Lower leg skin (tissue), 4 donors: ENCODE measurements at regions not wholly inside any gene's neighbourhood (a gene's known extent, or its start where the extent isn't known, plus 50 kb on each side); places are given as distances from the start of the nearest gene placed in this dataset.

Experiments used
- DNase-seq, 2 donors: peaks; one replicate each; pipeline ENCODE4 v3.0.0-alpha.2; 2019; ENCODE audit warnings: low spot score in 2 of 2
- H3K4me3 ChIP-seq: fragments of 200-600 bp; sonication (generic); 2 replicates; pipeline ENCODE4 v1.5.1; 2017; ENCODE audit warnings: mild to moderate bottlenecking, low read depth; ENCODE audit not compliant: poor library complexity, severe bottlenecking
- CTCF ChIP-seq, 3 donors: fragments of 450-650 bp; IDR thresholded peaks; one replicate each; pipeline ENCODE4 v1.5.1; 2016; ENCODE audit warnings: antibody characterized with exemption in 3 of 3, mild to moderate bottlenecking in 3 of 3, moderate library complexity in 2 of 3
- POLR2A ChIP-seq, 2 donors: fragments of 450-650 bp; IDR thresholded peaks; one replicate each; pipeline ENCODE4 v1.6.1; 2016 to 2017; ENCODE audit warnings: antibody characterized with exemption in 2 of 2, mild to moderate bottlenecking in 1 of 2, moderate library complexity in 1 of 2
- WGBS, 2 donors: methylation state at CpG; one replicate each; pipeline ENCODE4 v1.1.5; 2018; 5-methylcytosine and 5-hydroxymethylcytosine counted together
- intact Hi-C: fragments of 100-400 bp; cut with DNase I; formaldehyde crosslinking; loops from one replicate; pipeline ENCODE4 v1.15.0; 2023; ENCODE audit warnings: low total_unique reads

DNA sequence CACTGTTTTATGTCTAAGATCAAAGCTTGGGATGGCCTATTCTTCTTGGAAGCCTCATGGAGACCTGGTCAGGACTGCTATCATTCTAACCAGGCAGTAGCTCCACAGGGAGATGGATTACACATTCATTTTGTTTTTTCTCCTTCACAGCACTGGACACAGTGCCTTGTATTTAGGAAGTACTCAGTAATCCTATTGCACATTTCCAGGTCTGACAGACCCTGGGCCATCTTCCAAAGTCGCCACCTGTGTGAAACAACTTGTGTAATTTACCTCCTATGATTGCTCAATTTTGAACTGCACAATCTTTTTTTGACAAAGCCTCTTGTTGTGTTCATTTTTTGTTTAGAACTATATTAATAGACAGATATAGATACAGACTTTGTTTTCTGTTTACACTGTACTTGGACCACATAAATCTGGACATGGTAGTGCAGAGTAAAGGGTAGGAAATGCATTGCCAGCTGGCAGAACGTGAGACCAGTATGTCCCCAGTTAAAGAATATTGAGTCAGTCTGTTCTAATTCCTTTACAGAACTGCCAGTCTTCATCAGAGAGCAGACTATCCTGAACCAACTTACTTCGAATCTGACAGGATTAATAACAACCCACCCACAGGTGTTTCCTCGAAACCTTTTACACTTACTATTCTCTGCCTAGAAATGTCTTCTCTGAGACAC, 277.8 kb upstream of the CYRIA start:
- no peak for DNase-seq
- TF ChIP-seq POLR2A (IDR thresholded peaks at IDR 0.05) (no peak), CTCF (IDR thresholded peaks at IDR 0.05) (no peak)

GRCh38 chr2:16940214-16940613, 274.6 kb upstream of the CYRIA start:
- 83 to 100% methylated on average over 1 of the region's 1 CpG for WGBS, 2 donors
- intact Hi-C loops = no loop called here
- no peak for DNase-seq
- H3K4me3 ChIP-seq = no peak overlapping the region
- no peak for TF ChIP-seq POLR2A (IDR thresholded peaks at IDR 0.05)
- no peak for TF ChIP-seq CTCF (IDR thresholded peaks at IDR 0.05)

More for the DNA sequence above, 277.8 kb upstream of the CYRIA start:
- no peak overlapping the region for H3K4me3 ChIP-seq
- WGBS, 2 donors = 77 to 82% methylated on average over 4 of the region's 4 CpGs
- intact Hi-C loops = no loop called here

- TF ChIP-seq CTCF (IDR thresholded peaks at IDR 0.05) (no peak), POLR2A (IDR thresholded peaks at IDR 0.05) (no peak)
- no peak for DNase-seq
- no peak overlapping the region for H3K4me3 ChIP-seq
- WGBS, 2 donors = 50 to 59% methylated on average over 1 of the region's 1 CpG
- intact Hi-C loops = no loop called here
Observed at GRCh38 chr2:16939771-16940170, 274.1 kb upstream of the CYRIA start.

DNA sequence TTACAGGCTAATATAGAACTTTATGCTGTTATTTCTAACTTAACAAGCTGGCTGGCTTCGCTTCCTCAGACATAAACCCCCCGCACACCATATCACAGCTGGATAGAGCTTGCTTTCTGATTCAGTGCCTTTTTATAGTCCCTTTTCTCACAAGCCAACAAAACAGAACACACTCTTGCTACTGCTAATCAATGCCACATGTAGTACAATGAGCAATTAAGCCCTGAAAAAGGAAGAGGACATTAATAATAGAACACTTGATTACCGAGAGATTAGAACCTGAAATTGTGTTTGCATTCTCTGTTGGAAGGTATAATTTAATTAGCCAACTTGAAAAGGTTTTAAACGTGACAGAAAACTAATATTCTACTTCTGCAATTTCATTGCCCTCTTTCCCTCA, 267.7 kb upstream of the CYRIA start:
- 41 to 51% methylated on average over 4 of the region's 4 CpGs for WGBS, 2 donors
- H3K4me3 ChIP-seq = no peak overlapping the region
- no peak for DNase-seq
- TF ChIP-seq POLR2A (IDR thresholded peaks at IDR 0.05) = no peak
- intact Hi-C loops = no loop called here

- WGBS, 2 donors = 72 to 80% methylated on average over 3 of the region's 3 CpGs
- DNase-seq = no peak
- intact Hi-C loops = no loop called here
- no peak overlapping the region for H3K4me3 ChIP-seq
- no peak for TF ChIP-seq CTCF (IDR thresholded peaks at IDR 0.05)
- TF ChIP-seq POLR2A (IDR thresholded peaks at IDR 0.05) = no peak
Observed at GRCh38 chr2:16932826-16933225, 267.2 kb upstream of the CYRIA start.

DNA sequence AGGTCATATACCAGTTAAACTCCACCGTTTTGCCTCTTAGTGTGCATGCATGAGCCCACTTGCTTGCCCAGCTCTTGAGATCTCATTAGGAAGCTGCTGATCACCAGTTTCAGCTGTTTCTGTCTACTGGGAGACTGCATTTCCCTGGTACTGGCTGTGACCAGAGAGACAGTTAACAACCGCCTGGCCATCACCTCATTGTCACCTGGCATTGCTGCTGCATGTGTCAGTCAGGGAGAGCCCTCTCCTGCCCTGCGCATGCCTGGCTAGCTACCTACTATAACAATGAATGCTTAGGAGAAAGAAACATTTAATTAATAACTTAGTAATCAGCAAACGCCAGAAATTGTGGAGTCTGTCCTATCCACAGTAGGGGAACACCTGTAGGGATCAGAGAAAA, 265.8 kb upstream of the CYRIA start:
- TF ChIP-seq POLR2A (IDR thresholded peaks at IDR 0.05) (no peak), CTCF (IDR thresholded peaks at IDR 0.05) (no peak)
- whole genome bisulfite sequencing, 2 donors = 77 to 84% methylated on average over 4 of the region's 4 CpGs
- H3K4me3 ChIP-seq = no peak overlapping the region

More for the DNA sequence above, 265.8 kb upstream of the CYRIA start:
- DNase-seq = no peak
- intact Hi-C loops = no loop called here
